GM23338 (cell line): ENCODE measurements at regions not wholly inside any gene's neighbourhood (a gene's known extent, or its start where the extent isn't known, plus 50 kb on each side); places are given as distances from the start of the nearest gene placed in this dataset.

Source experiments
- ATAC-seq: fragments of 200-7000 bp; cut with Tn5 transposase; 3 replicates; pipeline ENCODE4 v1.9.1; 2020
- DNase-seq: peaks from one replicate; pipeline ENCODE4 v3.0.0-alpha.2; 2015; ENCODE audit warnings: low spot score
- H2AFZ ChIP-seq: fragments of 200-600 bp; sonication (generic); 2 replicates; pipeline ENCODE4 v1.8.0; 2016; ENCODE audit warnings: antibody characterized with exemption, mild to moderate bottlenecking, moderate library complexity
- H3F3A ChIP-seq: fragments of 200-600 bp; sonication (generic); replicated peaks from 2 replicates; pipeline ENCODE4 v1.8.0; 2017; ENCODE audit warnings: antibody characterized with exemption, mixed run types, low read depth
- H3K27ac ChIP-seq: fragments of 200-600 bp; sonication (generic); 2 replicates; pipeline ENCODE4 v1.6.1; 2016; ENCODE audit warnings: low read depth
- H3K27me3 ChIP-seq: fragments of 200-600 bp; sonication (generic); 2 replicates; pipeline ENCODE4 v1.8.0; 2016; ENCODE audit warnings: mild to moderate bottlenecking, mixed run types, moderate library complexity; ENCODE audit not compliant: insufficient read depth
- H3K36me3 ChIP-seq: fragments of 200-600 bp; sonication (generic); 2 replicates; pipeline ENCODE4 v1.8.0; 2016; ENCODE audit warnings: mild to moderate bottlenecking; ENCODE audit not compliant: insufficient read depth
- H3K4me1 ChIP-seq: fragments of 200-600 bp; sonication (generic); 2 replicates; pipeline ENCODE4 v1.8.0; 2016; ENCODE audit warnings: mild to moderate bottlenecking, moderate library complexity; ENCODE audit not compliant: insufficient read depth
- H3K4me2 ChIP-seq: fragments of 200-600 bp; sonication (generic); 2 replicates; pipeline ENCODE4 v1.7.1; 2017; ENCODE audit warnings: mixed run types
- H3K4me3 ChIP-seq: fragments of 200-600 bp; sonication (generic); 2 replicates; pipeline ENCODE4 v1.6.1; 2016; ENCODE audit warnings: mixed run types
- H3K79me2 ChIP-seq: fragments of 200-600 bp; sonication (generic); replicated peaks from 2 replicates; pipeline ENCODE4 v1.8.0; 2017; ENCODE audit warnings: mild to moderate bottlenecking; ENCODE audit not compliant: insufficient read depth
- H3K9me2 ChIP-seq: fragments of 200-600 bp; sonication (generic); 2 replicates; pipeline ENCODE4 v1.8.0; 2017; ENCODE audit not compliant: insufficient read depth
- H4K20me1 ChIP-seq: fragments of 200-600 bp; sonication (generic); replicated peaks from 2 replicates; pipeline ENCODE4 v1.8.0; 2017; ENCODE audit warnings: mild to moderate bottlenecking; ENCODE audit not compliant: insufficient read depth
- H3K27ac Mint-ChIP-seq: 2 replicates; pipeline ENCODE4 v1.8.0; 2020; ENCODE audit warnings: inconsistent platforms, mild to moderate bottlenecking, moderate library complexity, mixed read lengths
- H3K27me3 Mint-ChIP-seq: 3 replicates; pipeline ENCODE4 v1.8.0; 2022; ENCODE audit warnings: low read depth, mild to moderate bottlenecking, moderate library complexity, mixed read lengths, inconsistent platforms; ENCODE audit not compliant: insufficient read depth, poor library complexity
- H3K36me3 Mint-ChIP-seq: 3 replicates; pipeline ENCODE4 v1.8.0; 2021; ENCODE audit warnings: low read depth, mild to moderate bottlenecking, inconsistent platforms, moderate library complexity, mixed read lengths
- H3K4me1 Mint-ChIP-seq: 3 replicates; pipeline ENCODE4 v1.8.0; 2020; ENCODE audit warnings: mild to moderate bottlenecking, inconsistent platforms, mixed read lengths
- H3K4me3 Mint-ChIP-seq: 3 replicates; pipeline ENCODE4 v1.8.0; 2021; ENCODE audit warnings: moderate library complexity, mild to moderate bottlenecking, inconsistent platforms, mixed read lengths
- H3K9me3 Mint-ChIP-seq: 3 replicates; pipeline ENCODE4 v1.8.0; 2020; ENCODE audit warnings: moderate library complexity, mild to moderate bottlenecking, inconsistent platforms, mixed read lengths
- ETS1 ChIP-seq: IDR thresholded peaks from 2 replicates; pipeline ENCODE4 v1.6.1; 2016; ENCODE audit warnings: antibody characterized with exemption
- EZH2 ChIP-seq: fragments of 200-600 bp; sonication (generic); IDR thresholded peaks from one replicate; pipeline ENCODE4 v1.8.0; 2017; ENCODE audit warnings: antibody characterized with exemption, mild to moderate bottlenecking, low read depth; ENCODE audit not compliant: unreplicated experiment
- EZH2phosphoT487 ChIP-seq: fragments of 200-600 bp; sonication (generic); IDR thresholded peaks from one replicate; pipeline ENCODE4 v1.8.1; 2018; ENCODE audit warnings: antibody characterized with exemption; ENCODE audit not compliant: unreplicated experiment
- JUNB ChIP-seq: IDR thresholded peaks from one replicate; pipeline ENCODE4 v1.6.1; 2016; ENCODE audit warnings: antibody characterized with exemption; ENCODE audit not compliant: unreplicated experiment
- NANOG ChIP-seq: IDR thresholded peaks from 2 replicates; pipeline ENCODE4 v1.6.1; 2016; ENCODE audit warnings: antibody characterized with exemption, borderline replicate concordance
- POLR2AphosphoS5 ChIP-seq: IDR thresholded peaks from 2 replicates; pipeline ENCODE4 v1.6.1; 2016; ENCODE audit warnings: antibody characterized with exemption, low read depth
- REST ChIP-seq: IDR thresholded peaks from one replicate; pipeline ENCODE4 v1.6.1; 2018; ENCODE audit warnings: antibody characterized with exemption; ENCODE audit not compliant: unreplicated experiment
- STAT1 ChIP-seq: IDR thresholded peaks from one replicate; pipeline ENCODE4 v1.6.1; 2016; ENCODE audit warnings: antibody characterized with exemption; ENCODE audit not compliant: unreplicated experiment
- ZNF114 ChIP-seq: fragments of 250-450 bp; sonication (Bioruptor Pico); IDR thresholded peaks from 2 replicates; pipeline ENCODE4 v1.5.0; 2020; ENCODE audit warnings: mild to moderate bottlenecking, moderate library complexity
- ZNF331 ChIP-seq: fragments of 250-450 bp; sonication (Bioruptor Pico); IDR thresholded peaks from 2 replicates; pipeline ENCODE4 v1.5.0; 2020; ENCODE audit warnings: low read depth, mild to moderate bottlenecking, moderate library complexity
- ZNF462 ChIP-seq: fragments of 250-450 bp; sonication (Bioruptor Pico); IDR thresholded peaks from 2 replicates; pipeline ENCODE4 v1.5.0; 2020; ENCODE audit warnings: mild to moderate bottlenecking, moderate library complexity

- TF ChIP-seq NANOG (no peak), JUNB (no peak), EZH2phosphoT487 (no peak), ETS1 (no peak)
Observed at GRCh38 chr12:76247992-76248391, 100.2 kb downstream of the BBS10 start (continued).

- H3K4me1 Mint-ChIP-seq, result peaks cover 19% of the 10 kb centered on the region
- Histone ChIP-seq H3K79me2 (no peaks in the 10 kb centered on the region), H3K9me2 (peaks cover 10% of the 10 kb centered on the region), H2AFZ (no peak overlapping the region), H3K27ac (no peak overlapping the region), H3K36me3 (no peaks in the 10 kb centered on the region), H3K4me1 (peaks cover 19% of the 10 kb centered on the region), H3K4me3 (no peak overlapping the region), H3K4me2 (no peak overlapping the region), H4K20me1 (no peaks in the 10 kb centered on the region), H3K27me3 (no peaks in the 10 kb centered on the region), H3F3A (no peaks in the 10 kb centered on the region)
- no peak overlapping the region for H3K27ac Mint-ChIP-seq
- ATAC-seq, result no peak
- no peaks in the 10 kb centered on the region for H3K36me3 Mint-ChIP-seq
- H3K4me3 Mint-ChIP-seq, result no peak overlapping the region
- peaks cover 2% of the 10 kb centered on the region for H3K27me3 Mint-ChIP-seq
- no peaks in the 10 kb centered on the region for H3K9me3 Mint-ChIP-seq
- DNase-seq, result no peak
- TF ChIP-seq POLR2AphosphoS5, result no peak
- TF ChIP-seq ZNF331 (CRISPR knock-in tag), result no peak
- no peak for TF ChIP-seq ZNF114 (CRISPR knock-in tag)
- no peak for TF ChIP-seq ETS1
- no peak for TF ChIP-seq REST
- TF ChIP-seq STAT1, result no peak
- no peak for TF ChIP-seq JUNB
- TF ChIP-seq ZNF462 (CRISPR knock-in tag), result no peak
- TF ChIP-seq EZH2, result no peak
- TF ChIP-seq NANOG, result no peak
Observed at GRCh38 chr12:76247026-76247646, 101.1 kb downstream of the BBS10 start.
